ENCODE measurements at regions not wholly inside any gene's neighbourhood (a gene's known extent, or its start where the extent isn't known, plus 50 kb on each side); places are given as distances from the start of the nearest gene placed in this dataset.

DNA sequence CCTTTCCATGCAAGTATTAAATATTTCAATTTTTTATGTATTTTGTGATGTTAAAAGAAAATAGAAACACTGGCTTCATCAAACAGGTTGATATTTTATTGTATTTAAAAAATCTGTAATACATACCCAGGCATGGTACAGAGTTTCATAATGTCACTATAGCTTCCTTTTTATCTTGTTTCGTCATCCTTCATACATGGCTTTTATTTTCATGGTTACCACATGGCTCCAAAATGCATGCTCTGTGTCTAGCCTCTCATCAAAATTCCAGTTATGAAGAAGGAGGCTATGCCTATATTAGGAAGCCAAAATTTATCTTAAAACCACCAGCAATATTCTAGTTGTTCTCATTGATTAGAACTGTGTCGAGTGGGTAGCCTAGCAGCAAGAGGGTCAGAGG is 464.8 kb downstream of the BTG1 start:
- DNase-seq (ENCODE audit: low read depth): no peak
- H3K4me3 ChIP-seq (ENCODE audit: low read depth, low read length): no peak overlapping the region
- TF ChIP-seq, protein P1, sequence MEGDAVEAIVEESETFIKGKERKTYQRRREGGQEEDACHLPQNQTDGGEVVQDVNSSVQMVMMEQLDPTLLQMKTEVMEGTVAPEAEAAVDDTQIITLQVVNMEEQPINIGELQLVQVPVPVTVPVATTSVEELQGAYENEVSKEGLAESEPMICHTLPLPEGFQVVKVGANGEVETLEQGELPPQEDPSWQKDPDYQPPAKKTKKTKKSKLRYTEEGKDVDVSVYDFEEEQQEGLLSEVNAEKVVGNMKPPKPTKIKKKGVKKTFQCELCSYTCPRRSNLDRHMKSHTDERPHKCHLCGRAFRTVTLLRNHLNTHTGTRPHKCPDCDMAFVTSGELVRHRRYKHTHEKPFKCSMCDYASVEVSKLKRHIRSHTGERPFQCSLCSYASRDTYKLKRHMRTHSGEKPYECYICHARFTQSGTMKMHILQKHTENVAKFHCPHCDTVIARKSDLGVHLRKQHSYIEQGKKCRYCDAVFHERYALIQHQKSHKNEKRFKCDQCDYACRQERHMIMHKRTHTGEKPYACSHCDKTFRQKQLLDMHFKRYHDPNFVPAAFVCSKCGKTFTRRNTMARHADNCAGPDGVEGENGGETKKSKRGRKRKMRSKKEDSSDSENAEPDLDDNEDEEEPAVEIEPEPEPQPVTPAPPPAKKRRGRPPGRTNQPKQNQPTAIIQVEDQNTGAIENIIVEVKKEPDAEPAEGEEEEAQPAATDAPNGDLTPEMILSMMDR (IDR thresholded peaks at IDR 0.05; ENCODE audit: insufficient read depth, low read depth, low read length): no peak

DNA sequence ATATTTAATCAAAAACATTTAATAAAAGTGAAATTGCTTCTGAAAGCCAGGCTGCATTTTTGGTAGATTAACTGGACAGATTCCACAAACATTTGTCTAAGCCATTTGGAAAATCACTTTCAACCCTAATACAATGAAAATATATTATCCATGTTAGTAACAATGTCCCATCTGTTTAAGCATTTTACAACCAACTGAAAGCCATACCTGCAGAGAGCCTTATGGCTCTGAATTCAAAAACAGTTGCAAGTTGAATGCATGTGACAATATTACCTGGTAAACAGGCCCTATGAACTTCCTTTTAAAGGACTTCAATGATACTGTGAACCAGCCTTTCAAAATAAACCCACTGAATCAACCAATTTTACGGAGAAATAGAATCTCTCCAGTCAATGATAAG is 468.1 kb downstream of the BTG1 start:
- no peak for DNase-seq (ENCODE audit: low read depth)
- TF ChIP-seq, protein P1 (IDR thresholded peaks at IDR 0.05; ENCODE audit: insufficient read depth, low read depth, low read length): no peak
- no peak overlapping the region for H3K4me3 ChIP-seq (ENCODE audit: low read depth, low read length)

DNA sequence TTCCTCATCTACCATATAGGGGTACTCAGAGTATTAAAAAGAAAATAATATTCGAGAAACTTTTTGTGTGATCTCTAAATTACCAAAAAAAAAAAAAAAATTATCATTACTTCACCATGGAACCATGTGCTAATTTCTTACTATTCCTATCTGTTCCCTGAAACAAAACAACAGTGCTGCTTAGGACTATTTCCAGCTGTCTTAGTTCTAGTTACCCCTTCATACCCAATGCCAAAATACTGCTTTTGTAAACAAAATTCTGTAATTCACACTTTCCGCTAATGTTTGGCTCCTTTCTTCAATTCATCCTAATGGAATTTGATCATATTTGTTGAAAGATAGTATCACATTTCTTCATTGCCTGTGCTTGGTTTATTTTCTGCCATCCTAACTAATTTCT is 470.2 kb downstream of the BTG1 start:
- TF ChIP-seq, protein P1 (IDR thresholded peaks at IDR 0.05; ENCODE audit: insufficient read depth, low read depth, low read length): no peak
- H3K4me3 ChIP-seq (ENCODE audit: low read depth, low read length): no peak overlapping the region
- DNase-seq (ENCODE audit: low read depth): no peak

DNA sequence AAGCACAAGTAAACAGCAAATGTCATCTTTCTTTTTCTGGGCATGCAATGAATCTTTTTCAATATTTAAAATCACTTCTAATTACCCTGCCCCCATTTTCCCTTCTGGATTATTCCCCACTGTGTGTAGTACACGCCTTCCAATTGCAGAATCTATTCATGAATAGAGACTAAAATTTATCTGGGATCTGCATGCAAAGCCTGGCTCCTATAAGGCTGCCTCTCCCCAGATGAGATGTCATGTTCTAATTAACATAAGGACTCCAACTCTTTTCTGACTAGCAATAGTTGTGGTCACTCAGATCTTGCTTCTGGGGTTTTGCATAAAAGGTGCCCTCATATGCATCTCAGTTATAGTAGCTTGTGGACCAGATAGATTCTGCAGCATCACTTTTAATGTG is 473.5 kb downstream of the BTG1 start:
- no peak overlapping the region for H3K4me3 ChIP-seq (ENCODE audit: low read depth, low read length)
- DNase-seq (ENCODE audit: low read depth): no peak
- TF ChIP-seq, protein P1 (IDR thresholded peaks at IDR 0.05; ENCODE audit: insufficient read depth, low read depth, low read length): no peak

DNA sequence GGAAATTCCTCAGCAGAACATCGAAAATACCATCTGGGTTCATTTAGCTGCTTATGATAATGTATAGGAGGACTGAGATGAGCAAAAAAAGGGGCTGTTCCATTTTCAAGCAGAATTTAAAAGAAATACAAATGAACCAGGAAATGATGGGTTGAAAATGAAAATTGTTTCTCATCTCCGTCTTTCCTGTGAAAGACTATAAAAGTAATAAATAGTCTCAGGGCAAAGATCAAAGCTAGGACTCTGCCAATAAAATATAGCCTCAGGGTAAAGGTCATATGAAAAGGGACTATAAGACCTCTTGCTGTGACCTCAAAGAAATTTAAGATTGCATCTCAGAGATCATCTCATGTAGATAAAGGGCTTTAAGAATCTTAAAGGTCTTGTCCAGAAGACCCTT is 478.0 kb downstream of the BTG1 start:
- no peak overlapping the region for H3K4me3 ChIP-seq (ENCODE audit: low read depth, low read length)
- TF ChIP-seq, protein P1 (IDR thresholded peaks at IDR 0.05; ENCODE audit: insufficient read depth, low read depth, low read length): no peak
- no peak for DNase-seq (ENCODE audit: low read depth)

DNA sequence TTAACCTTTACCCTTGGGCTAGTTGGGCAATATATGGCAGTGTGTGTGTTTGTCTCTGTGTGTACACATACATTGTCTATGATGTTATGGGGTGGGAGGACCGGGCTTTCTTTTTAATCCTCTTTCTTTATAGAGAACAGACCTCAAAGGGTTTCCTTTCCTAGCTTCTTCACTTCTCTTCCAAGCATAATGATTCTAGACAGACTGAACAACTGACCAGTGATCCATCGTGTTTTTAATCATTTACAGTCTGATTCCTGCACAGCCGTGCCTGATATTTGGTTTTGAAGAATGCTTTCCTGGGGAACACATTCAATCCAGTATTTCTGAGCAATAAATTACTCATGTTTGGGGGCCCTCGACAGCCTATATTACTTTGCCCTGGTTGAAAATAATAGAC is 481.1 kb upstream of the DCN start:
- no peak for DNase-seq (ENCODE audit: low read depth)
- no peak overlapping the region for H3K4me3 ChIP-seq (ENCODE audit: low read depth, low read length)
- TF ChIP-seq, protein P1 (IDR thresholded peaks at IDR 0.05; ENCODE audit: insufficient read depth, low read depth, low read length): no peak

DNA sequence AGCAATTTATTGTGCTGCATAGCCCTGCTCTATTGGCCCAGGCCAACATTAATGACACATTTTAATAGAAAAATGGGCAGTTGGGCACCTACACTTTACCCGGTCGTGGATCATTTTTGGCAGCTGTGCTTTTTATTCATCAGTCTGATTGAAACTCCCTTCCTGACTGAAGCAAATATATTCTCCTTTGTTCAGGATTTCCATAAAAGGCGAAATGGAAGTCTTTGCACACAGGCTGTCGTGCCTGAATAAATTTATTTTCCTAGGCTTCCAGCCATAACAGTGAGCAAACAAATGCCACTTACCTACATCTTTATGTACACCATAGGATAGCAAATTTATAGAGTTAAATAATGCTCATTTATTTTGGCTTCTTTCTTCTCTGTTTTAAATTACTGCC is 480.7 kb upstream of the DCN start:
- TF ChIP-seq, protein P1 (IDR thresholded peaks at IDR 0.05; ENCODE audit: insufficient read depth, low read depth, low read length): no peak
- H3K4me3 ChIP-seq (ENCODE audit: low read depth, low read length): no peak overlapping the region
- DNase-seq (ENCODE audit: low read depth): no peak

Data from fibroblast of villous mesenchyme (primary cell).